Lung (tissue), 11 donors: ENCODE measurements at regions not wholly inside any gene's neighbourhood (a gene's known extent, or its start where the extent isn't known, plus 50 kb on each side); places are given as distances from the start of the nearest gene placed in this dataset.

Source experiments
- ATAC-seq: fragments of 200-7000 bp; cut with Tn5 transposase; one replicate; pipeline ENCODE4 v1.9.1; 2020; ENCODE audit warnings: moderate number of reproducible peaks; ENCODE audit not compliant: insufficient read depth, low FRiP score
- DNase-seq, 3 donors: peaks; one replicate each; pipeline ENCODE4 v3.0.0-alpha.2; 2013 to 2017
- H3K27ac ChIP-seq, 2 donors: one replicate each; pipeline ENCODE4 v1.5.1; 2013; ENCODE audit warnings: mild to moderate bottlenecking in 2 of 2, moderate library complexity in 2 of 2, control low read depth in 1 of 2, inconsistent platforms in 1 of 2, low read depth in 1 of 2, low read length in 1 of 2
- H3K27me3 ChIP-seq, 3 donors: one replicate each; pipeline ENCODE4 v1.5.1; 2013; ENCODE audit warnings: low read length in 2 of 3; ENCODE audit not compliant: control insufficient read depth in 3 of 3, insufficient read depth in 3 of 3
- H3K36me3 ChIP-seq, 4 donors: one replicate each; pipeline ENCODE4 v1.5.1; 2013; ENCODE audit warnings: low read length in 4 of 4, mild to moderate bottlenecking in 1 of 4, moderate library complexity in 1 of 4; ENCODE audit not compliant: control insufficient read depth in 4 of 4, insufficient read depth in 4 of 4
- H3K4me1 ChIP-seq, 5 donors: one replicate each; pipeline ENCODE4 v1.5.1; 2013; ENCODE audit warnings: low read length in 5 of 5, mild to moderate bottlenecking in 2 of 5, moderate library complexity in 1 of 5; ENCODE audit not compliant: control insufficient read depth in 5 of 5, insufficient read depth in 5 of 5
- H3K4me3 ChIP-seq: one replicate; pipeline ENCODE4 v1.5.1; 2013; ENCODE audit warnings: mild to moderate bottlenecking, control low read depth, moderate library complexity
- H3K9ac ChIP-seq, 2 donors: one replicate each; pipeline ENCODE4 v1.5.1; 2013; ENCODE audit warnings: low read length in 2 of 2, control low read depth in 1 of 2; ENCODE audit not compliant: insufficient read depth in 1 of 2
- H3K9me3 ChIP-seq, 4 donors: one replicate each; pipeline ENCODE4 v1.5.1; 2013; ENCODE audit warnings: low read length in 3 of 4, mild to moderate bottlenecking in 1 of 4, moderate library complexity in 1 of 4; ENCODE audit not compliant: control insufficient read depth in 4 of 4, insufficient read depth in 3 of 4
- CTCF ChIP-seq: IDR thresholded peaks from 2 replicates; pipeline ENCODE4 v1.5.1; 2012; ENCODE audit warnings: mild to moderate bottlenecking; ENCODE audit errors: control extremely low read depth, extremely low read depth
- WGBS, 2 donors: extraction: QIAGEN DNeasy Blood & Tissue Kit; methylation state at CpG; one replicate each; pipeline ENCODE4 v1.1.7; 2013; 5-methylcytosine and 5-hydroxymethylcytosine counted together
- donor health status: control.
- donor health status: control.
- donor health status: Bipolar disorder and iron deficiency.
- donor health status: healthy.
- donor health status: DM: yes; HTN: yes; CAD: no.

- no peak for DNase-seq
- Histone ChIP-seq H3K4me1 (no peaks in the 10 kb centered on the region), H3K9ac (no peak overlapping the region), H3K9me3 (no peaks in the 10 kb centered on the region), H3K4me3 (no peak overlapping the region), H3K27me3 (no peaks in the 10 kb centered on the region), H3K36me3 (no peaks in the 10 kb centered on the region), H3K27ac (no peak overlapping the region)
- TF ChIP-seq CTCF: no peak
- WGBS, 2 donors: 63 to 75% methylated on average over 4 of the region's 4 CpGs
- ATAC-seq: no peak
These were observed 136.5 kb downstream of the JCAD start for GRCh38 chr10:29922892-29923291.

- no peaks in the 10 kb centered on the region for H3K4me1 ChIP-seq
- DNase-seq (no peak), ATAC-seq (no peak)
- no peak for TF ChIP-seq CTCF
- no peak overlapping the region for H3K4me3 ChIP-seq
- no peak overlapping the region for H3K27ac ChIP-seq
- H3K27me3 ChIP-seq: no peaks in the 10 kb centered on the region
- H3K36me3 ChIP-seq: no peaks in the 10 kb centered on the region
- H3K9me3 ChIP-seq: no peaks in the 10 kb centered on the region
- 52 to 100% methylated on average over 1 of the region's 1 CpG for WGBS, 2 donors
- no peak overlapping the region for H3K9ac ChIP-seq
These were observed 137.2 kb downstream of the JCAD start for GRCh38 chr10:29922226-29922625.

- no peak overlapping the region for H3K4me3 ChIP-seq
- 57 to 77% methylated on average over 7 of the region's 7 CpGs for WGBS, 2 donors
- ATAC-seq: no peak
- H3K36me3 ChIP-seq: no peaks in the 10 kb centered on the region
- no peak overlapping the region for H3K27ac ChIP-seq
- H3K4me1 ChIP-seq: no peaks in the 10 kb centered on the region
- no peak for TF ChIP-seq CTCF
- DNase-seq: no peak
- no peak overlapping the region for H3K9ac ChIP-seq
- H3K27me3 ChIP-seq: no peaks in the 10 kb centered on the region
- no peaks in the 10 kb centered on the region for H3K9me3 ChIP-seq
These were observed 138.3 kb downstream of the JCAD start for GRCh38 chr10:29921071-29921446.

GRCh38 chr10:29920408-29921070 lies 138.8 kb downstream of the JCAD start:
- H3K36me3 ChIP-seq: no peaks in the 10 kb centered on the region
- H3K4me1 ChIP-seq: no peaks in the 10 kb centered on the region
- 87 to 89% methylated on average over 9 of the region's 9 CpGs for WGBS, 2 donors
- DNase-seq (no peak), ATAC-seq (no peak)
- no peak overlapping the region for H3K27ac ChIP-seq
- H3K4me3 ChIP-seq: no peak overlapping the region
- no peak for TF ChIP-seq CTCF
- no peak overlapping the region for H3K9ac ChIP-seq
- H3K9me3 ChIP-seq: no peaks in the 10 kb centered on the region
- H3K27me3 ChIP-seq: no peaks in the 10 kb centered on the region
